ENCODE measurements at regions not wholly inside any gene's neighbourhood (a gene's known extent, or its start where the extent isn't known, plus 50 kb on each side); places are given as distances from the start of the nearest gene placed in this dataset.
"Not testable (repeated sequence)": the region's sequence is repeated elsewhere in the genome, so short reads cannot be mapped to it uniquely, and the experiment has no call there.

DNA sequence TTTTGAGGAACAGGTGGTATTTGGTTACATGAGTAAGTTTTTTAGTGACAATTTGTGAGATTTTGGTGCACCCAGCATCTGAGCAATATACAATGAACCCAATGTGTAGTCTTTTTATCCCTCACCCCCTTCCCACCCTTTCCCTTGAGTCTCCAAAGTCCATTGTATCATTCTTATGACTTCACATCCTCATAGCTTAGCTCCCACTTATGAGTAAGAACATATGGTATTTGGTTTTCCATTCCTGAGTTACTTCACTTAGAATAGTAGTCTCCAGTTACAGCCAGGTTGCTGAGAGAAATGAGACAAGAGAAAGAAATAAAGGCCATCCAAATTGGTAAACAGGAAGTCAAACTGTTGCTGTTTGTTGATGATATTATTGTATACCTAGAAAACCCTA lies 87.5 kb downstream of the OTOR start:
- H3K4me3 Mint-ChIP-seq; H3K27me3 Mint-ChIP-seq; H3K36me3 Mint-ChIP-seq (ENCODE audit: low read depth); H3K4me1 Mint-ChIP-seq; H3K9me3 Mint-ChIP-seq; DNase-seq; intact Hi-C loops (cut with micrococcal nuclease); H3K27ac Mint-ChIP-seq: not testable (repeated sequence)

GRCh38 chr20:16842486-16843120 lies 94.4 kb downstream of the OTOR start:
- DNase-seq = no peak
- H3K27me3 Mint-ChIP-seq = no peaks in the 10 kb centered on the region
- H3K9me3 Mint-ChIP-seq = no peaks in the 10 kb centered on the region
- no peaks in the 10 kb centered on the region for H3K4me1 Mint-ChIP-seq
- H3K36me3 Mint-ChIP-seq (ENCODE audit: low read depth) = no peaks in the 10 kb centered on the region
- intact Hi-C loops (cut with micrococcal nuclease) = no loop called here
- H3K27ac Mint-ChIP-seq = no peak overlapping the region
- no peak overlapping the region for H3K4me3 Mint-ChIP-seq

GRCh38 chr20:16844406-16844805 lies 96.2 kb downstream of the OTOR start:
- intact Hi-C loops (cut with micrococcal nuclease) = no loop called here
- Mint-ChIP-seq H3K4me1 (no peaks in the 10 kb centered on the region), H3K36me3 (ENCODE audit: low read depth) (no peaks in the 10 kb centered on the region), H3K27ac (no peak overlapping the region), H3K9me3 (no peaks in the 10 kb centered on the region), H3K27me3 (no peaks in the 10 kb centered on the region), H3K4me3 (no peak overlapping the region)
- no peak for DNase-seq

GRCh38 chr20:16846006-16846405 lies 97.8 kb downstream of the OTOR start:
- Mint-ChIP-seq H3K27me3 (no peaks in the 10 kb centered on the region), H3K9me3 (no peaks in the 10 kb centered on the region), H3K27ac (no peak overlapping the region), H3K36me3 (ENCODE audit: low read depth) (no peaks in the 10 kb centered on the region), H3K4me1 (no peaks in the 10 kb centered on the region), H3K4me3 (no peak overlapping the region)
- intact Hi-C loops (cut with micrococcal nuclease) = no loop called here
- no peak for DNase-seq

GRCh38 chr20:16848061-16848460 lies 99.9 kb downstream of the OTOR start:
- intact Hi-C loops (cut with micrococcal nuclease) = no loop called here
- no peak overlapping the region for H3K4me3 Mint-ChIP-seq
- H3K9me3 Mint-ChIP-seq = no peaks in the 10 kb centered on the region
- no peaks in the 10 kb centered on the region for H3K4me1 Mint-ChIP-seq
- H3K27ac Mint-ChIP-seq = no peak overlapping the region
- no peak for DNase-seq
- no peaks in the 10 kb centered on the region for H3K36me3 Mint-ChIP-seq (ENCODE audit: low read depth)
- H3K27me3 Mint-ChIP-seq = no peaks in the 10 kb centered on the region

- intact Hi-C loops (cut with micrococcal nuclease) = no loop called here
- Mint-ChIP-seq H3K4me1 (no peaks in the 10 kb centered on the region), H3K4me3 (no peak overlapping the region), H3K9me3 (no peaks in the 10 kb centered on the region), H3K27me3 (no peaks in the 10 kb centered on the region), H3K27ac (no peak overlapping the region), H3K36me3 (ENCODE audit: low read depth) (no peaks in the 10 kb centered on the region)
- DNase-seq = no peak
These were observed 100.4 kb downstream of the OTOR start for GRCh38 chr20:16848526-16848925.

DNA sequence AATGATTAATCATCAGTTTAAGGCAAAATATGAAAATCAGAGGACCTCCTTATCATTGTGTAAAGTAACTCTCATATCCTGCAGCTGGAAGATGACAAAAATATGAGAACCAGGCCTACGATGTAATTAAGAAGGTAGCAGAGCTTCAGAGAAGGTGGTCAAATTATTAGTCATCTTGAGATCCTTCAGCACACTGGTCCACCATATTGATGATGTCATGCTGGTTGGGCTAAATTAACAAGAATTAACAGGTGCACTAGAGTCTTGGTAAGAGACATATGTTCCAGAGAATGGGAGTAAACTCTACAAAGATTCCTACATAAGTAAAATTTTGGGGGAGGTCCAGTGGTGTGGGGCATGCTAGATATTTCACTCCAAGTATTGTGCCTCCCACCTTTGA lies 112.8 kb downstream of the OTOR start:
- intact Hi-C loops (cut with micrococcal nuclease) = no loop called here
- peaks cover 3% of the 10 kb centered on the region for H3K9me3 Mint-ChIP-seq
- no peaks in the 10 kb centered on the region for H3K4me1 Mint-ChIP-seq
- H3K27me3 Mint-ChIP-seq = no peaks in the 10 kb centered on the region
- H3K36me3 Mint-ChIP-seq (ENCODE audit: low read depth) = no peaks in the 10 kb centered on the region
- DNase-seq = no peak
- H3K27ac Mint-ChIP-seq = no peak overlapping the region
- no peak overlapping the region for H3K4me3 Mint-ChIP-seq

DNA sequence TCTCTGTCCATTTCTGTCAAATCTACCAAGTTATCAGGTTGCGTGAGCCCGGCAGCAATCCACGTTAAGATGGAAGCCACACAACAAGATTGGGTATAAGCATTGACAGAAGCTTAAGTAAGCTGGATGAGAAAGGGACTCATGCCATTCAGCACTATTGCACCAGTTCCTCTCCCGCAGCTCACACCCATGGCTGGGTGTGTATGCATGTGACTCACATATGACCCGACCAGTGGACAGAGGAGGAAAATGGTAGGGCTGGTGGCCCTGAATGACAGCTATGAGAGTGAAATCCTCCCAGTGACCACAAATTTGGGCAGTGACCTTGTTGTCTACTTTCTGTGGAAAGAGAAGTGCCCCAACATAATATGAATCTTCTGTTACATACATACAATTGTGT lies 113.5 kb downstream of the OTOR start:
- intact Hi-C loops (cut with micrococcal nuclease) = no loop called here
- Mint-ChIP-seq H3K4me1 (no peaks in the 10 kb centered on the region), H3K36me3 (ENCODE audit: low read depth) (no peaks in the 10 kb centered on the region), H3K27ac (no peak overlapping the region), H3K9me3 (peaks cover 3% of the 10 kb centered on the region), H3K27me3 (no peaks in the 10 kb centered on the region), H3K4me3 (no peak overlapping the region)
- no peak for DNase-seq

GRCh38 chr20:16863303-16863702 lies 115.1 kb downstream of the OTOR start:
- Mint-ChIP-seq H3K4me3 (no peak overlapping the region), H3K27ac (no peak overlapping the region), H3K27me3 (no peaks in the 10 kb centered on the region), H3K4me1 (no peaks in the 10 kb centered on the region), H3K9me3 (peaks cover 3% of the 10 kb centered on the region), H3K36me3 (ENCODE audit: low read depth) (no peaks in the 10 kb centered on the region)
- intact Hi-C loops (cut with micrococcal nuclease) = no loop called here
- no peak for DNase-seq

DNA sequence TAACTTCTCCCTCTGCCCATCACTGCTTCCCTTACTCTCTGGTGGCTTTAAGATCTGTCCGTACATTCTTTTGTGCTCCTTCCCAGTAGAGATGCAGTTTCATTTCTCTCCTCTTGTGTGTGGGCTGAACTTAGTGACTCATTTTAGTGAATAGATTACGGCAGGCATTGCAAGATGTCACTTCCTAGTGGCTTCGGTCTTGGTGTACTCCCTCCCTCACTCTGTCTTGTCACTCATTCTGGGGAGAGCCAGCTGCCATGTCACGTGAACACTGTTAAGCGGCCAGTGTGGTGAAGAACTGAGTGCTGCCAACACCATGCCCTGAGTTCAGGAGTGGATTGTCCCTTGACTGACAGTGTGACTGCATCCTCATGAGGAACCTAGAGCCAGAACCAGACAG lies 115.9 kb downstream of the OTOR start:
- no peak for DNase-seq
- no peaks in the 10 kb centered on the region for H3K27me3 Mint-ChIP-seq
- H3K27ac Mint-ChIP-seq = no peak overlapping the region
- no peaks in the 10 kb centered on the region for H3K4me1 Mint-ChIP-seq
- no peaks in the 10 kb centered on the region for H3K36me3 Mint-ChIP-seq (ENCODE audit: low read depth)
- H3K4me3 Mint-ChIP-seq = no peak overlapping the region
- peaks cover 3% of the 10 kb centered on the region for H3K9me3 Mint-ChIP-seq
- intact Hi-C loops (cut with micrococcal nuclease) = no loop called here

- Mint-ChIP-seq H3K4me3 (no peak overlapping the region), H3K27me3 (no peaks in the 10 kb centered on the region), H3K9me3 (peaks cover 3% of the 10 kb centered on the region), H3K36me3 (ENCODE audit: low read depth) (no peaks in the 10 kb centered on the region), H3K4me1 (no peaks in the 10 kb centered on the region), H3K27ac (no peak overlapping the region)
- intact Hi-C loops (cut with micrococcal nuclease) = no loop called here
- no peak for DNase-seq
These were observed 116.8 kb downstream of the OTOR start for GRCh38 chr20:16864963-16865362.

- Mint-ChIP-seq H3K36me3 (ENCODE audit: low read depth) (no peaks in the 10 kb centered on the region), H3K9me3 (peaks cover 3% of the 10 kb centered on the region), H3K4me1 (no peaks in the 10 kb centered on the region), H3K4me3 (no peak overlapping the region), H3K27ac (no peak overlapping the region), H3K27me3 (no peaks in the 10 kb centered on the region)
- no peak for DNase-seq
- intact Hi-C loops (cut with micrococcal nuclease) = no loop called here
These were observed 117.2 kb downstream of the OTOR start for GRCh38 chr20:16865406-16865805.

DNA sequence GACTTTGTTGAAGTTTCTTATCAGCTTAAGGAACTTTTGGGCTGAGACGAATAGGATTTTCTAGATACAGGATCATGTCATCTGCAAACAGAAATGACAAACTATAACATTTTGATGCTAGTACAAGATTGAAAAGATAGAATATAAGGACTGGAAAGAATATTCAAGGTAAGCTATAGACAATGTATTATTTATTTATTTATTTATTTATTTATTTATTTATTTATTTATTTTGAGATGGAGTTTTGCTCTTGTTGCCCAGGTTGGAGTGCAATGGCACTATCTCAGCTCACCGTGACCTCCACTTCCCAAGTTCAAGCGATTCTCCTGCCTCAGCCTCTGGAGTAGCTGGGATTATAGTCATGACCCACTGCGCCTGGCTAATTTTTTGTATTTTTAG lies 125.0 kb downstream of the OTOR start:
- H3K27me3 Mint-ChIP-seq; H3K36me3 Mint-ChIP-seq (ENCODE audit: low read depth); H3K27ac Mint-ChIP-seq; DNase-seq; intact Hi-C loops (cut with micrococcal nuclease); H3K4me1 Mint-ChIP-seq; H3K4me3 Mint-ChIP-seq; H3K9me3 Mint-ChIP-seq: not testable (repeated sequence)

- Mint-ChIP-seq H3K36me3 (ENCODE audit: low read depth) (no peaks in the 10 kb centered on the region), H3K9me3 (no peaks in the 10 kb centered on the region), H3K4me1 (no peaks in the 10 kb centered on the region), H3K27ac (no peak overlapping the region), H3K4me3 (no peak overlapping the region), H3K27me3 (no peaks in the 10 kb centered on the region)
- intact Hi-C loops (cut with micrococcal nuclease) = no loop called here
- no peak for DNase-seq
These were observed 128.9 kb downstream of the OTOR start for GRCh38 chr20:16877053-16877554.

- H3K4me1 Mint-ChIP-seq = no peaks in the 10 kb centered on the region
- no peaks in the 10 kb centered on the region for H3K36me3 Mint-ChIP-seq (ENCODE audit: low read depth)
- no peak overlapping the region for H3K4me3 Mint-ChIP-seq
- intact Hi-C loops (cut with micrococcal nuclease) = no loop called here
- H3K9me3 Mint-ChIP-seq = no peaks in the 10 kb centered on the region
- H3K27me3 Mint-ChIP-seq = no peaks in the 10 kb centered on the region
- DNase-seq = no peak
- H3K27ac Mint-ChIP-seq = no peak overlapping the region
These were observed 137.6 kb downstream of the OTOR start for GRCh38 chr20:16885746-16886145.

All from activated CD4-positive, alpha-beta T cell treated with anti-CD3 and anti-CD28 coated beads, Interleukin-2, amount 10 ng/mL, durations not matched to agents 24 days and 14 days (primary cell).